PC-3 (cell line): ENCODE measurements at regions not wholly inside any gene's neighbourhood (a gene's known extent, or its start where the extent isn't known, plus 50 kb on each side); places are given as distances from the start of the nearest gene placed in this dataset.

ENCODE experiments used
- EZH2 ChIP-seq: fragments of 300-600 bp; sonication (generic); IDR thresholded peaks from one replicate; pipeline ENCODE4 v1.6.1; 2017; ENCODE audit warnings: antibody characterized with exemption, mild to moderate bottlenecking, low read length; ENCODE audit not compliant: unreplicated experiment
- EZH2phosphoT487 ChIP-seq: fragments of 300-600 bp; sonication (generic); IDR thresholded peaks from 2 replicates; pipeline ENCODE4 v1.6.1; 2018; ENCODE audit warnings: mild to moderate bottlenecking, antibody characterized with exemption, low read length, borderline replicate concordance
- TF ChIP-seq, protein P1 (sequence below): fragments of 300-600 bp; sonication (generic); conservative IDR thresholded peaks from 2 replicates; pipeline ENCODE4 v1.5.1; 2017; ENCODE audit warnings: antibody characterized with exemption, low read depth, mild to moderate bottlenecking, low read length

DNA sequence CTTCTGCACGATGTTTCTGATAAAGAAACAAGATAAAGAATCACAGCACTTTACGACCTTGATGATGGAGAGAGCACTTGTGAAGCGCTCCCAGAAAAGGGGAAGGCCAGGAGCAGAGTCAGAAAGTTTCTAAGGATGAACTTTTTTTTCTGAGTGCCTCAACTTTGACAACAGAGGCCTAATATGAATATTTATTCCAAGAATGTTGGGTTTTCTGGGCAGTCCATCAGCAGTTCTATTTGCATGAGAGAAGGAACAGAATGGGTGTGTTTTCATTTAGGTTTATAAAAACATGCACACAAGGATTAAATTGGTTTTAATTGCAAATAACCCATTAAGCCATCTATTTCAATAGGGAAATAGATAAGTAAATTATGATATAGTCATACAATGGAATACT lies 204.9 kb downstream of the SIM1 start:
- TF ChIP-seq, protein P1, sequence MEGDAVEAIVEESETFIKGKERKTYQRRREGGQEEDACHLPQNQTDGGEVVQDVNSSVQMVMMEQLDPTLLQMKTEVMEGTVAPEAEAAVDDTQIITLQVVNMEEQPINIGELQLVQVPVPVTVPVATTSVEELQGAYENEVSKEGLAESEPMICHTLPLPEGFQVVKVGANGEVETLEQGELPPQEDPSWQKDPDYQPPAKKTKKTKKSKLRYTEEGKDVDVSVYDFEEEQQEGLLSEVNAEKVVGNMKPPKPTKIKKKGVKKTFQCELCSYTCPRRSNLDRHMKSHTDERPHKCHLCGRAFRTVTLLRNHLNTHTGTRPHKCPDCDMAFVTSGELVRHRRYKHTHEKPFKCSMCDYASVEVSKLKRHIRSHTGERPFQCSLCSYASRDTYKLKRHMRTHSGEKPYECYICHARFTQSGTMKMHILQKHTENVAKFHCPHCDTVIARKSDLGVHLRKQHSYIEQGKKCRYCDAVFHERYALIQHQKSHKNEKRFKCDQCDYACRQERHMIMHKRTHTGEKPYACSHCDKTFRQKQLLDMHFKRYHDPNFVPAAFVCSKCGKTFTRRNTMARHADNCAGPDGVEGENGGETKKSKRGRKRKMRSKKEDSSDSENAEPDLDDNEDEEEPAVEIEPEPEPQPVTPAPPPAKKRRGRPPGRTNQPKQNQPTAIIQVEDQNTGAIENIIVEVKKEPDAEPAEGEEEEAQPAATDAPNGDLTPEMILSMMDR: no peak
- TF ChIP-seq EZH2phosphoT487 (no peak), EZH2 (no peak)
